Ureter (tissue), 1 donor: ENCODE measurements at regions not wholly inside any gene's neighbourhood (a gene's known extent, or its start where the extent isn't known, plus 50 kb on each side); places are given as distances from the start of the nearest gene placed in this dataset.
"Not testable (repeated sequence)": the region's sequence is repeated elsewhere in the genome, so short reads cannot be mapped to it uniquely, and the experiment has no call there.

Experiments
- DNase-seq: peaks from one replicate; pipeline ENCODE4 v3.0.0-alpha.2; 2020; ENCODE audit warnings: low spot score
- donor health status: DM: yes; HTN: yes; CAD: no.

GRCh38 chr14:88929656-88930436 is 105.4 kb downstream of the TTC8 start:
- no peak for DNase-seq

- no peak for DNase-seq
Measured at GRCh38 chr14:88931321-88932110, 107.1 kb downstream of the TTC8 start.

- DNase-seq, result no peak
Measured at GRCh38 chr14:88933191-88933590, 108.7 kb downstream of the TTC8 start.

- no peak for DNase-seq
Measured at GRCh38 chr14:88934351-88934806, 109.9 kb downstream of the TTC8 start.

- DNase-seq, result no peak
Measured at GRCh38 chr14:88935083-88935482, 110.6 kb downstream of the TTC8 start.

GRCh38 chr14:88937706-88938105 is 113.3 kb downstream of the TTC8 start:
- DNase-seq, result no peak

- no peak for DNase-seq
Measured at GRCh38 chr14:88940671-88941070, 116.2 kb downstream of the TTC8 start.

GRCh38 chr14:88941414-88941813 is 117.0 kb downstream of the TTC8 start:
- DNase-seq, result no peak

- no peak for DNase-seq
Measured at GRCh38 chr14:88947646-88948598, 123.5 kb downstream of the TTC8 start.

GRCh38 chr14:88950069-88950468 is 125.6 kb downstream of the TTC8 start:
- no peak for DNase-seq

GRCh38 chr14:88951370-88951769 is 126.9 kb downstream of the TTC8 start:
- no peak for DNase-seq

GRCh38 chr14:88952901-88953300 is 128.4 kb downstream of the TTC8 start:
- no peak for DNase-seq

GRCh38 chr14:88955455-88955854 is 131.0 kb downstream of the TTC8 start:
- no peak for DNase-seq

- DNase-seq, result no peak
Measured at GRCh38 chr14:88960496-88960895, 136.0 kb downstream of the TTC8 start.

- no peak for DNase-seq
Measured at GRCh38 chr14:88961214-88961613, 136.8 kb downstream of the TTC8 start.

GRCh38 chr14:88962356-88962755 is 137.9 kb downstream of the TTC8 start:
- DNase-seq, result no peak

- DNase-seq, result no peak
Measured at GRCh38 chr14:88967299-88967698, 142.8 kb downstream of the TTC8 start.

- no peak for DNase-seq
Measured at GRCh38 chr14:88975043-88975830, 150.8 kb downstream of the TTC8 start.

- no peak for DNase-seq
Measured at GRCh38 chr14:88975926-88976325, 151.5 kb downstream of the TTC8 start.

- not testable (repeated sequence) for DNase-seq
Measured at GRCh38 chr14:88980907-88981306, 156.5 kb downstream of the TTC8 start.

- DNase-seq, result no peak
Measured at GRCh38 chr14:88981948-88982347, 157.5 kb downstream of the TTC8 start.
